ENCODE measurements at regions not wholly inside any gene's neighbourhood (a gene's known extent, or its start where the extent isn't known, plus 50 kb on each side); places are given as distances from the start of the nearest gene placed in this dataset.

DNA sequence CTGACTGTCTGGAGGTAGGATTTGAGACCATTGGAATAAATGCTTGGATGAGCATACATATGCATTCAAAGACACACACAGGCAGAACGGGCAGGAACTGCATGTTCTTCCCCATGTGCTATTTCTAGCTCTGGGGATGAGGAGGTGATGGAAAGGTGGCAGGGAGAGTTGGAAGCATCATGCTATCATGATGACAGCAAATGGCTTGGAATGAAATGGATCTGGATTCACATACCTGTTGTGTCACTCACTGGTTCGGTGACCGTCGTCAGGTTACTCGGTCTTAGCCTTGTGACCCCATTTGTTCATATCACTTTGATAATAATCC is 627.9 kb upstream of the KIRREL3 start (continued):
- no peak for TF ChIP-seq ZNF232 (CRISPR knock-in tag; IDR thresholded peaks at IDR 0.05)
- TF ChIP-seq, protein P1, sequence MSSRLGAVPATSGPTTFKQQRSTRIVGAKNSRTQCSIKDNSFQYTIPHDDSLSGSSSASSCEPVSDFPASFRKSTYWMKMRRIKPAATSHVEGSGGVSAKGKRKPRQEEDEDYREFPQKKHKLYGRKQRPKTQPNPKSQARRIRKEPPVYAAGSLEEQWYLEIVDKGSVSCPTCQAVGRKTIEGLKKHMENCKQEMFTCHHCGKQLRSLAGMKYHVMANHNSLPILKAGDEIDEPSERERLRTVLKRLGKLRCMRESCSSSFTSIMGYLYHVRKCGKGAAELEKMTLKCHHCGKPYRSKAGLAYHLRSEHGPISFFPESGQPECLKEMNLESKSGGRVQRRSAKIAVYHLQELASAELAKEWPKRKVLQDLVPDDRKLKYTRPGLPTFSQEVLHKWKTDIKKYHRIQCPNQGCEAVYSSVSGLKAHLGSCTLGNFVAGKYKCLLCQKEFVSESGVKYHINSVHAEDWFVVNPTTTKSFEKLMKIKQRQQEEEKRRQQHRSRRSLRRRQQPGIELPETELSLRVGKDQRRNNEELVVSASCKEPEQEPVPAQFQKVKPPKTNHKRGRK (CRISPR knock-in tag; IDR thresholded peaks at IDR 0.05; ENCODE audit: borderline replicate concordance): no peak
- TF ChIP-seq, protein P2, sequence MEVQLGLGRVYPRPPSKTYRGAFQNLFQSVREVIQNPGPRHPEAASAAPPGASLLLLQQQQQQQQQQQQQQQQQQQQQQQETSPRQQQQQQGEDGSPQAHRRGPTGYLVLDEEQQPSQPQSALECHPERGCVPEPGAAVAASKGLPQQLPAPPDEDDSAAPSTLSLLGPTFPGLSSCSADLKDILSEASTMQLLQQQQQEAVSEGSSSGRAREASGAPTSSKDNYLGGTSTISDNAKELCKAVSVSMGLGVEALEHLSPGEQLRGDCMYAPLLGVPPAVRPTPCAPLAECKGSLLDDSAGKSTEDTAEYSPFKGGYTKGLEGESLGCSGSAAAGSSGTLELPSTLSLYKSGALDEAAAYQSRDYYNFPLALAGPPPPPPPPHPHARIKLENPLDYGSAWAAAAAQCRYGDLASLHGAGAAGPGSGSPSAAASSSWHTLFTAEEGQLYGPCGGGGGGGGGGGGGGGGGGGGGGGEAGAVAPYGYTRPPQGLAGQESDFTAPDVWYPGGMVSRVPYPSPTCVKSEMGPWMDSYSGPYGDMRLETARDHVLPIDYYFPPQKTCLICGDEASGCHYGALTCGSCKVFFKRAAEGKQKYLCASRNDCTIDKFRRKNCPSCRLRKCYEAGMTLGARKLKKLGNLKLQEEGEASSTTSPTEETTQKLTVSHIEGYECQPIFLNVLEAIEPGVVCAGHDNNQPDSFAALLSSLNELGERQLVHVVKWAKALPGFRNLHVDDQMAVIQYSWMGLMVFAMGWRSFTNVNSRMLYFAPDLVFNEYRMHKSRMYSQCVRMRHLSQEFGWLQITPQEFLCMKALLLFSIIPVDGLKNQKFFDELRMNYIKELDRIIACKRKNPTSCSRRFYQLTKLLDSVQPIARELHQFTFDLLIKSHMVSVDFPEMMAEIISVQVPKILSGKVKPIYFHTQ (CRISPR knock-in tag; IDR thresholded peaks at IDR 0.05): no peak
- TF ChIP-seq, protein P3, sequence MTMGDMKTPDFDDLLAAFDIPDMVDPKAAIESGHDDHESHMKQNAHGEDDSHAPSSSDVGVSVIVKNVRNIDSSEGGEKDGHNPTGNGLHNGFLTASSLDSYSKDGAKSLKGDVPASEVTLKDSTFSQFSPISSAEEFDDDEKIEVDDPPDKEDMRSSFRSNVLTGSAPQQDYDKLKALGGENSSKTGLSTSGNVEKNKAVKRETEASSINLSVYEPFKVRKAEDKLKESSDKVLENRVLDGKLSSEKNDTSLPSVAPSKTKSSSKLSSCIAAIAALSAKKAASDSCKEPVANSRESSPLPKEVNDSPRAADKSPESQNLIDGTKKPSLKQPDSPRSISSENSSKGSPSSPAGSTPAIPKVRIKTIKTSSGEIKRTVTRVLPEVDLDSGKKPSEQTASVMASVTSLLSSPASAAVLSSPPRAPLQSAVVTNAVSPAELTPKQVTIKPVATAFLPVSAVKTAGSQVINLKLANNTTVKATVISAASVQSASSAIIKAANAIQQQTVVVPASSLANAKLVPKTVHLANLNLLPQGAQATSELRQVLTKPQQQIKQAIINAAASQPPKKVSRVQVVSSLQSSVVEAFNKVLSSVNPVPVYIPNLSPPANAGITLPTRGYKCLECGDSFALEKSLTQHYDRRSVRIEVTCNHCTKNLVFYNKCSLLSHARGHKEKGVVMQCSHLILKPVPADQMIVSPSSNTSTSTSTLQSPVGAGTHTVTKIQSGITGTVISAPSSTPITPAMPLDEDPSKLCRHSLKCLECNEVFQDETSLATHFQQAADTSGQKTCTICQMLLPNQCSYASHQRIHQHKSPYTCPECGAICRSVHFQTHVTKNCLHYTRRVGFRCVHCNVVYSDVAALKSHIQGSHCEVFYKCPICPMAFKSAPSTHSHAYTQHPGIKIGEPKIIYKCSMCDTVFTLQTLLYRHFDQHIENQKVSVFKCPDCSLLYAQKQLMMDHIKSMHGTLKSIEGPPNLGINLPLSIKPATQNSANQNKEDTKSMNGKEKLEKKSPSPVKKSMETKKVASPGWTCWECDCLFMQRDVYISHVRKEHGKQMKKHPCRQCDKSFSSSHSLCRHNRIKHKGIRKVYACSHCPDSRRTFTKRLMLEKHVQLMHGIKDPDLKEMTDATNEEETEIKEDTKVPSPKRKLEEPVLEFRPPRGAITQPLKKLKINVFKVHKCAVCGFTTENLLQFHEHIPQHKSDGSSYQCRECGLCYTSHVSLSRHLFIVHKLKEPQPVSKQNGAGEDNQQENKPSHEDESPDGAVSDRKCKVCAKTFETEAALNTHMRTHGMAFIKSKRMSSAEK (CRISPR knock-in tag; IDR thresholded peaks at IDR 0.05; ENCODE audit: borderline replicate concordance): no peak

DNA sequence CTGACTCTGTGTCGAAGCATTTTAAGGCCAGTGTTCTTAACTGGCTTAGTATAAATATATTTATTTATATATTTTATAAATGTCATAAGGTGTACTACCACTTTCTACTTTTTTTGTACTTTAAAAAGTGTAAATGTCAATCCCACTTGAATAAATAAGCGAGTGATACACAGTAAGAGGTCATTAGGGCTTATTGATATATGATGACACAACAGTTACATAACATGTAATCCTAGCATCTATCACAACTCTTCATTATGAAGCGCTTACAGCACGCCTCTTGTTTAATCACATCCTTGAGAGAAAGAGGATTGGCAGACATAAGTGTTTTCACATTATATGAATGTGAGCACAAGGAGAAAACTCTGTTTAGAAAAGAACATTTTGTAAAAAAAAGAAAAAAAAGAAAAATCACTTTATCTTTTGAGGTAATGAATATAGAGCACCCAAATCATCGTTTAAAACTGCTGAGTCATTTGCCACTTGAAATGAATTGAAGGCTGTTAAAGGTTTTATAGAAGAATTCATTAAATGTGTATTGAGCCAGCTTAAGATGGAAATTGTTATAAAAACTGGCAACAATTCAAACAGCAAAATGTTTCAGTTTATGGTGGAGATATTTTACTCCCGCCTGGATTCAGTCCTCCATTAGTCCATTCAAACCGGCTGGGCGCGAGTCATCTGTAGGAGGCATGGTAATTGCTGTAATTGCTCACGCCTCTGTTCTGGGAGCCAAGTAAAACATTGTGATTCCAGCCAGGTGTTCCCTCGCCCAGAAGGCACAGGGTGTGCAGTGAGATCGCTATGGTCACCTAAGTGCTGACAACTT is 627.3 kb upstream of the KIRREL3 start:
- no peak overlapping the region for H3K27ac Mint-ChIP-seq
- TF ChIP-seq, protein P4, sequence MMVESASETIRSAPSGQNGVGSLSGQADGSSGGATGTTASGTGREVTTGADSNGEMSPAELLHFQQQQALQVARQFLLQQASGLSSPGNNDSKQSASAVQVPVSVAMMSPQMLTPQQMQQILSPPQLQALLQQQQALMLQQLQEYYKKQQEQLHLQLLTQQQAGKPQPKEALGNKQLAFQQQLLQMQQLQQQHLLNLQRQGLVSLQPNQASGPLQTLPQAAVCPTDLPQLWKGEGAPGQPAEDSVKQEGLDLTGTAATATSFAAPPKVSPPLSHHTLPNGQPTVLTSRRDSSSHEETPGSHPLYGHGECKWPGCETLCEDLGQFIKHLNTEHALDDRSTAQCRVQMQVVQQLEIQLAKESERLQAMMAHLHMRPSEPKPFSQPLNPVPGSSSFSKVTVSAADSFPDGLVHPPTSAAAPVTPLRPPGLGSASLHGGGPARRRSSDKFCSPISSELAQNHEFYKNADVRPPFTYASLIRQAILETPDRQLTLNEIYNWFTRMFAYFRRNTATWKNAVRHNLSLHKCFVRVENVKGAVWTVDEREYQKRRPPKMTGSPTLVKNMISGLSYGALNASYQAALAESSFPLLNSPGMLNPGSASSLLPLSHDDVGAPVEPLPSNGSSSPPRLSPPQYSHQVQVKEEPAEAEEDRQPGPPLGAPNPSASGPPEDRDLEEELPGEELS (CRISPR knock-in tag; IDR thresholded peaks at IDR 0.05): no peak
- TF ChIP-seq NFATC4 (CRISPR knock-in tag; IDR thresholded peaks at IDR 0.05) (no peak), KAT7 (CRISPR knock-in tag; IDR thresholded peaks at IDR 0.05; ENCODE audit: borderline replicate concordance) (no peak), ZNF423 (CRISPR knock-in tag; IDR thresholded peaks at IDR 0.05) (no peak), EMX1 (CRISPR knock-in tag; IDR thresholded peaks at IDR 0.05) (no peak), ZNF232 (CRISPR knock-in tag; IDR thresholded peaks at IDR 0.05) (no peak), MYBL2 (CRISPR knock-in tag; IDR thresholded peaks at IDR 0.05) (no peak)
- TF ChIP-seq, protein P5, sequence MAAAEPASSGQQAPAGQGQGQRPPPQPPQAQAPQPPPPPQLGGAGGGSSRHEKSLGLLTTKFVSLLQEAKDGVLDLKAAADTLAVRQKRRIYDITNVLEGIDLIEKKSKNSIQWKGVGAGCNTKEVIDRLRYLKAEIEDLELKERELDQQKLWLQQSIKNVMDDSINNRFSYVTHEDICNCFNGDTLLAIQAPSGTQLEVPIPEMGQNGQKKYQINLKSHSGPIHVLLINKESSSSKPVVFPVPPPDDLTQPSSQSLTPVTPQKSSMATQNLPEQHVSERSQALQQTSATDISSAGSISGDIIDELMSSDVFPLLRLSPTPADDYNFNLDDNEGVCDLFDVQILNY (CRISPR knock-in tag; IDR thresholded peaks at IDR 0.05): no peak
- TF ChIP-seq, protein P6, sequence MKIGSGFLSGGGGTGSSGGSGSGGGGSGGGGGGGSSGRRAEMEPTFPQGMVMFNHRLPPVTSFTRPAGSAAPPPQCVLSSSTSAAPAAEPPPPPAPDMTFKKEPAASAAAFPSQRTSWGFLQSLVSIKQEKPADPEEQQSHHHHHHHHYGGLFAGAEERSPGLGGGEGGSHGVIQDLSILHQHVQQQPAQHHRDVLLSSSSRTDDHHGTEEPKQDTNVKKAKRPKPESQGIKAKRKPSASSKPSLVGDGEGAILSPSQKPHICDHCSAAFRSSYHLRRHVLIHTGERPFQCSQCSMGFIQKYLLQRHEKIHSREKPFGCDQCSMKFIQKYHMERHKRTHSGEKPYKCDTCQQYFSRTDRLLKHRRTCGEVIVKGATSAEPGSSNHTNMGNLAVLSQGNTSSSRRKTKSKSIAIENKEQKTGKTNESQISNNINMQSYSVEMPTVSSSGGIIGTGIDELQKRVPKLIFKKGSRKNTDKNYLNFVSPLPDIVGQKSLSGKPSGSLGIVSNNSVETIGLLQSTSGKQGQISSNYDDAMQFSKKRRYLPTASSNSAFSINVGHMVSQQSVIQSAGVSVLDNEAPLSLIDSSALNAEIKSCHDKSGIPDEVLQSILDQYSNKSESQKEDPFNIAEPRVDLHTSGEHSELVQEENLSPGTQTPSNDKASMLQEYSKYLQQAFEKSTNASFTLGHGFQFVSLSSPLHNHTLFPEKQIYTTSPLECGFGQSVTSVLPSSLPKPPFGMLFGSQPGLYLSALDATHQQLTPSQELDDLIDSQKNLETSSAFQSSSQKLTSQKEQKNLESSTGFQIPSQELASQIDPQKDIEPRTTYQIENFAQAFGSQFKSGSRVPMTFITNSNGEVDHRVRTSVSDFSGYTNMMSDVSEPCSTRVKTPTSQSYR (CRISPR knock-in tag; IDR thresholded peaks at IDR 0.05): no peak
- TF ChIP-seq, protein P3 (CRISPR knock-in tag; IDR thresholded peaks at IDR 0.05; ENCODE audit: borderline replicate concordance): no peak
- TF ChIP-seq, protein P7, sequence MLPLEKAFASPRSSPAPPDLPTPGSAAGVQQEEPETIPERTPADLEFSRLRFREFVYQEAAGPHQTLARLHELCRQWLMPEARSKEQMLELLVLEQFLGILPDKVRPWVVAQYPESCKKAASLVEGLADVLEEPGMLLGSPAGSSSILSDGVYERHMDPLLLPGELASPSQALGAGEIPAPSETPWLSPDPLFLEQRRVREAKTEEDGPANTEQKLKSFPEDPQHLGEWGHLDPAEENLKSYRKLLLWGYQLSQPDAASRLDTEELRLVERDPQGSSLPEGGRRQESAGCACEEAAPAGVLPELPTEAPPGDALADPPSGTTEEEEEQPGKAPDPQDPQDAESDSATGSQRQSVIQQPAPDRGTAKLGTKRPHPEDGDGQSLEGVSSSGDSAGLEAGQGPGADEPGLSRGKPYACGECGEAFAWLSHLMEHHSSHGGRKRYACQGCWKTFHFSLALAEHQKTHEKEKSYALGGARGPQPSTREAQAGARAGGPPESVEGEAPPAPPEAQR (CRISPR knock-in tag; IDR thresholded peaks at IDR 0.05): no peak

More for the DNA sequence above, 627.3 kb upstream of the KIRREL3 start:
- no peaks in the 10 kb centered on the region for H3K27me3 Mint-ChIP-seq (ENCODE audit: low read depth)
- peaks cover 42% of the 10 kb centered on the region for H3K4me1 Mint-ChIP-seq
- ChIA-PET POLR2A (no interaction called here), CTCF (no interaction called here)
- no peaks in the 10 kb centered on the region for H3K9me3 Mint-ChIP-seq
- DNase-seq (ENCODE audit: low spot score): no peak
- no peak overlapping the region for H3K4me3 Mint-ChIP-seq
- ATAC-seq: no peak; the same call in 1 of the 2 replicates
- H3K36me3 Mint-ChIP-seq: no peaks in the 10 kb centered on the region

Measured in WTC11 (cell line).